ENCODE measurements at regions not wholly inside any gene's neighbourhood (a gene's known extent, or its start where the extent isn't known, plus 50 kb on each side); places are given as distances from the start of the nearest gene placed in this dataset.

GRCh38 chr13:79937311-79937710 is 403.6 kb downstream of the SPRY2 start:
- no peak overlapping the region for H2AFZ ChIP-seq (ENCODE audit: low read depth, low read length, severe bottlenecking)
- no peaks in the 10 kb centered on the region for H3K9me3 ChIP-seq (ENCODE audit: insufficient read depth, low read length)
- no peaks in the 10 kb centered on the region for H4K20me1 ChIP-seq (ENCODE audit: low read depth, low read length)
- no peak overlapping the region for H3K27ac ChIP-seq (ENCODE audit: low read depth, low read length)
- H3K27me3 ChIP-seq (ENCODE audit: low read length), result no peaks in the 10 kb centered on the region
- H3K79me2 ChIP-seq (ENCODE audit: insufficient read depth, low read length), result no peaks in the 10 kb centered on the region
- TF ChIP-seq EZH2phosphoT487 (conservative IDR thresholded peaks at IDR 0.05; ENCODE audit: low read length), result no peak
- TF ChIP-seq, protein P1, sequence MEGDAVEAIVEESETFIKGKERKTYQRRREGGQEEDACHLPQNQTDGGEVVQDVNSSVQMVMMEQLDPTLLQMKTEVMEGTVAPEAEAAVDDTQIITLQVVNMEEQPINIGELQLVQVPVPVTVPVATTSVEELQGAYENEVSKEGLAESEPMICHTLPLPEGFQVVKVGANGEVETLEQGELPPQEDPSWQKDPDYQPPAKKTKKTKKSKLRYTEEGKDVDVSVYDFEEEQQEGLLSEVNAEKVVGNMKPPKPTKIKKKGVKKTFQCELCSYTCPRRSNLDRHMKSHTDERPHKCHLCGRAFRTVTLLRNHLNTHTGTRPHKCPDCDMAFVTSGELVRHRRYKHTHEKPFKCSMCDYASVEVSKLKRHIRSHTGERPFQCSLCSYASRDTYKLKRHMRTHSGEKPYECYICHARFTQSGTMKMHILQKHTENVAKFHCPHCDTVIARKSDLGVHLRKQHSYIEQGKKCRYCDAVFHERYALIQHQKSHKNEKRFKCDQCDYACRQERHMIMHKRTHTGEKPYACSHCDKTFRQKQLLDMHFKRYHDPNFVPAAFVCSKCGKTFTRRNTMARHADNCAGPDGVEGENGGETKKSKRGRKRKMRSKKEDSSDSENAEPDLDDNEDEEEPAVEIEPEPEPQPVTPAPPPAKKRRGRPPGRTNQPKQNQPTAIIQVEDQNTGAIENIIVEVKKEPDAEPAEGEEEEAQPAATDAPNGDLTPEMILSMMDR (IDR thresholded peaks at IDR 0.05; ENCODE audit: insufficient read depth, low read length, poor library complexity, severe bottlenecking), result no peak
- H3K4me2 ChIP-seq (ENCODE audit: low read depth, low read length, poor library complexity, severe bottlenecking), result no peak overlapping the region
- no peak overlapping the region for H3K4me3 ChIP-seq (ENCODE audit: insufficient read depth, low read length, poor library complexity, severe bottlenecking)
- no peaks in the 10 kb centered on the region for H3K9me2 ChIP-seq (replicated peaks; ENCODE audit: insufficient read depth, low read length)
- no peaks in the 10 kb centered on the region for H3K36me3 ChIP-seq (ENCODE audit: low read length)
- H3F3A ChIP-seq (ENCODE audit: insufficient read depth), result no peaks in the 10 kb centered on the region
- no peak overlapping the region for H3K9ac ChIP-seq (ENCODE audit: low read length)

DNA sequence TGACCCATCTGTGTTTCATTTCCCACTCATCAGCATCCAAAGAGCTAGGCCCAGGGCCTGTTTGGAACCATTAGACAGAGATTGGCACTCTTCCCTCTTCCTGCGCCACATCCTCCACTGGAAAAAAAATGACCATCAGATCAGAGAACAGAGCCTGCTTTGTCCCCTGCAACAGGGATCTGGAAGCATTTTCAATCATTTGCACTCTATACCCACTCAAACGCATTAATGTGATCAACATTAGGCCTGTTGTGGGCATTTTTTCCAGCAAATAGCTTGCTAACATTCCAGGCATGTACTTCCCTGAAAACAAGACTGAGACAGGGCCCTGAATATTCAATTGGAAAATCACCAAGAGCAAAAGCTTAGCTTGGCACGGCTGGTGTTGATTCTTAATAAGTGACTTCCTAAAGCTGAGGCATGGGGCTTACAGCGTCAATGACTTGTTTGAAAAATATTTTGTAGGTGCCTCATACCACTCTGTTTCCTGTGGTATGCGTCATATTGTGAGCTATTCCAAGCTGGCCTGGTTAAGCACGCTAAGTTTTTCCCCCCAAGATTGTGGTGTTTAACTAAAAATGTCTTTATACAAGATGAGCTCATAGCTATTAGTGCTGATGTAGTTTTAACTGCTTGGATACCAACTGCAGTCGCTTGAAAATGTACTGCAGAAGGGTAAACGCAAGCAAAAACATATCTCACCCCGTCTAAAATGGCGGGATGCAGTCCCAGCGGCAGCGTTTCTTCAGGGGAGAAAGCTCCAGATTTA is 404.4 kb downstream of the SPRY2 start:
- Histone ChIP-seq H3K27me3 (ENCODE audit: low read length) (no peaks in the 10 kb centered on the region), H3K79me2 (ENCODE audit: insufficient read depth, low read length) (no peaks in the 10 kb centered on the region), H2AFZ (ENCODE audit: low read depth, low read length, severe bottlenecking) (no peak overlapping the region), H3F3A (ENCODE audit: insufficient read depth) (no peaks in the 10 kb centered on the region), H3K9ac (ENCODE audit: low read length) (no peak overlapping the region), H3K9me3 (ENCODE audit: insufficient read depth, low read length) (no peaks in the 10 kb centered on the region), H3K36me3 (ENCODE audit: low read length) (no peaks in the 10 kb centered on the region), H4K20me1 (ENCODE audit: low read depth, low read length) (no peaks in the 10 kb centered on the region), H3K4me2 (ENCODE audit: low read depth, low read length, poor library complexity, severe bottlenecking) (no peak overlapping the region), H3K27ac (ENCODE audit: low read depth, low read length) (no peak overlapping the region), H3K4me3 (ENCODE audit: insufficient read depth, low read length, poor library complexity, severe bottlenecking) (no peak overlapping the region), H3K9me2 (replicated peaks; ENCODE audit: insufficient read depth, low read length) (no peaks in the 10 kb centered on the region)
- no peak for TF ChIP-seq EZH2phosphoT487 (conservative IDR thresholded peaks at IDR 0.05; ENCODE audit: low read length)
- TF ChIP-seq, protein P1 (IDR thresholded peaks at IDR 0.05; ENCODE audit: insufficient read depth, low read length, poor library complexity, severe bottlenecking), result no peak

DNA sequence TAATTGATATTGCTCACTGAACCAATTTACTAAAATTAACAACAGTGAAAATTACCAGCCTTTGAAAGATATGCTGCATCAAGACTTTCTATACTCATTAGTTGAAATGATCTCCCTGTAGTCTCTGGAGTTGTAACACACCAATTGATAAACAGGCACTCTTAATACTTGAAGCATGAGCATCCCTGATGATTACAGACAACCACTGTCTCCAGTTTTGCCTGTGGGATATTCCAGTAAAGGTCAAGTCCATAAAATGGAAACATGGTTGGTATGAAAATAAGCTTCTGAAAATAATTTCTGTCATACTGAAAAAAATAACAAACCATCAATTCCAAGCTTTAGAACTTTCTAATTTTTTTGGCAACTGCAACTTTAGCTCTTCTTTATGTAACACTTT is 405.8 kb downstream of the SPRY2 start:
- no peak overlapping the region for H2AFZ ChIP-seq (ENCODE audit: low read depth, low read length, severe bottlenecking)

More for the DNA sequence above, 405.8 kb downstream of the SPRY2 start:
- Histone ChIP-seq H3K27ac (ENCODE audit: low read depth, low read length) (no peak overlapping the region), H3K9ac (ENCODE audit: low read length) (no peak overlapping the region), H3K36me3 (ENCODE audit: low read length) (no peaks in the 10 kb centered on the region), H4K20me1 (ENCODE audit: low read depth, low read length) (no peaks in the 10 kb centered on the region), H3K79me2 (ENCODE audit: insufficient read depth, low read length) (no peaks in the 10 kb centered on the region), H3K9me3 (ENCODE audit: insufficient read depth, low read length) (no peaks in the 10 kb centered on the region), H3K4me2 (ENCODE audit: low read depth, low read length, poor library complexity, severe bottlenecking) (no peak overlapping the region), H3F3A (ENCODE audit: insufficient read depth) (no peaks in the 10 kb centered on the region), H3K27me3 (ENCODE audit: low read length) (no peaks in the 10 kb centered on the region), H3K9me2 (replicated peaks; ENCODE audit: insufficient read depth, low read length) (no peaks in the 10 kb centered on the region), H3K4me3 (ENCODE audit: insufficient read depth, low read length, poor library complexity, severe bottlenecking) (no peak overlapping the region)
- TF ChIP-seq, protein P1 (IDR thresholded peaks at IDR 0.05; ENCODE audit: insufficient read depth, low read length, poor library complexity, severe bottlenecking), result no peak
- no peak for TF ChIP-seq EZH2phosphoT487 (conservative IDR thresholded peaks at IDR 0.05; ENCODE audit: low read length)

All from SU-DHL-6 (cell line).